ENCODE measurements at regions not wholly inside any gene's neighbourhood (a gene's known extent, or its start where the extent isn't known, plus 50 kb on each side); places are given as distances from the start of the nearest gene placed in this dataset.

DNA sequence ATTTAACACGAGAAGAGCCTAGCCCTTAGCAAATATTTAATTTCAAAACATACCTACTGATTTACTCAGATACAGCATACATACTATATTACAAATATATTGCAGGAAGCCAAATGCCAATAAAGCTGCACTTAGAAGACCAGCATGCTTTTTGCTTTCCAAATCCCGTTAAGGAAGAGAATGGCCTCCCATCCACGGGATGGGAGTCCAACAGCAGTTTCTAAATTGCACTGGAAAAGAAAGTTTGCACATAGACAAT lies 156.3 kb upstream of the FOXN3 start:
- no peak for TF ChIP-seq EZH2 (IDR thresholded peaks at IDR 0.05; ENCODE audit: insufficient read depth, low read length)
- TF ChIP-seq, protein P1, sequence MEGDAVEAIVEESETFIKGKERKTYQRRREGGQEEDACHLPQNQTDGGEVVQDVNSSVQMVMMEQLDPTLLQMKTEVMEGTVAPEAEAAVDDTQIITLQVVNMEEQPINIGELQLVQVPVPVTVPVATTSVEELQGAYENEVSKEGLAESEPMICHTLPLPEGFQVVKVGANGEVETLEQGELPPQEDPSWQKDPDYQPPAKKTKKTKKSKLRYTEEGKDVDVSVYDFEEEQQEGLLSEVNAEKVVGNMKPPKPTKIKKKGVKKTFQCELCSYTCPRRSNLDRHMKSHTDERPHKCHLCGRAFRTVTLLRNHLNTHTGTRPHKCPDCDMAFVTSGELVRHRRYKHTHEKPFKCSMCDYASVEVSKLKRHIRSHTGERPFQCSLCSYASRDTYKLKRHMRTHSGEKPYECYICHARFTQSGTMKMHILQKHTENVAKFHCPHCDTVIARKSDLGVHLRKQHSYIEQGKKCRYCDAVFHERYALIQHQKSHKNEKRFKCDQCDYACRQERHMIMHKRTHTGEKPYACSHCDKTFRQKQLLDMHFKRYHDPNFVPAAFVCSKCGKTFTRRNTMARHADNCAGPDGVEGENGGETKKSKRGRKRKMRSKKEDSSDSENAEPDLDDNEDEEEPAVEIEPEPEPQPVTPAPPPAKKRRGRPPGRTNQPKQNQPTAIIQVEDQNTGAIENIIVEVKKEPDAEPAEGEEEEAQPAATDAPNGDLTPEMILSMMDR (IDR thresholded peaks at IDR 0.05; ENCODE audit: insufficient read depth, low read depth, low read length): no peak
